PC-9 (cell line): ENCODE measurements at regions not wholly inside any gene's neighbourhood (a gene's known extent, or its start where the extent isn't known, plus 50 kb on each side); places are given as distances from the start of the nearest gene placed in this dataset.

Source experiments
- BruUV-seq: library from RNA; stranded (reverse); fragments of 400-500 nt; replicated peaks from 2 replicates; lab custom pipeline; 2021; lab: Mats Ljungman, UMichigan
- CTCF ChIA-PET: fragments of 300-600 bp; sonication (Branson Sonifier 250); formaldehyde crosslinking; loops from one replicate; lab custom pipeline; 2022; ENCODE audit warnings: antibody characterized with exemption; lab: Charles Lee
- POLR2A ChIA-PET: fragments of 300-600 bp; sonication (Branson Sonifier 250); formaldehyde crosslinking; loops from one replicate; lab custom pipeline; 2022; ENCODE audit warnings: antibody characterized with exemption; ENCODE audit not compliant: unreplicated experiment; lab: Charles Lee
- DNase-seq, 2 experiments: peaks; one replicate each; pipeline versions ENCODE4 v3.0.0 to v3.0.0-alpha.2; 2015 to 2022; ENCODE audit warnings: mixed read lengths in 1 of 2
- H2AFZ ChIP-seq: fragments of 200-600 bp; sonication (generic); 2 replicates; pipeline ENCODE4 v1.8.1; 2017; ENCODE audit warnings: antibody characterized with exemption
- H3F3A ChIP-seq: fragments of 200-600 bp; sonication (generic); 2 replicates; pipeline ENCODE4 v1.8.1; 2017; ENCODE audit warnings: antibody characterized with exemption, mild to moderate bottlenecking, low read depth; ENCODE audit not compliant: insufficient read depth
- H3K27ac ChIP-seq: fragments of 200-600 bp; sonication (generic); 2 replicates; pipeline ENCODE4 v1.6.1; 2016; ENCODE audit warnings: mixed run types
- H3K27me3 ChIP-seq: fragments of 200-600 bp; sonication (generic); 2 replicates; pipeline ENCODE4 v1.6.1; 2016; ENCODE audit warnings: low read depth, mixed run types; ENCODE audit not compliant: insufficient read depth
- H3K36me3 ChIP-seq: fragments of 200-600 bp; sonication (generic); 2 replicates; pipeline ENCODE4 v1.6.1; 2016; ENCODE audit warnings: low read depth, mixed run types
- H3K4me1 ChIP-seq: fragments of 200-600 bp; sonication (generic); replicated peaks from 2 replicates; pipeline ENCODE4 v1.6.1; 2016; ENCODE audit warnings: mixed run types; ENCODE audit not compliant: insufficient read depth
- H3K4me2 ChIP-seq: fragments of 200-600 bp; sonication (generic); 2 replicates; pipeline ENCODE4 v1.6.1; 2017; ENCODE audit warnings: mixed run types
- H3K4me3 ChIP-seq: fragments of 200-600 bp; sonication (generic); 2 replicates; pipeline ENCODE4 v1.6.1; 2016; ENCODE audit warnings: mixed run types
- H3K79me2 ChIP-seq: fragments of 200-600 bp; sonication (generic); 2 replicates; pipeline ENCODE4 v1.6.1; 2017; ENCODE audit warnings: low read depth, mixed run types
- H3K9me2 ChIP-seq: fragments of 200-600 bp; sonication (generic); 2 replicates; pipeline ENCODE4 v1.8.1; 2017; ENCODE audit warnings: mild to moderate bottlenecking; ENCODE audit not compliant: insufficient read depth
- H3K9me3 ChIP-seq: fragments of 200-600 bp; sonication (generic); 2 replicates; pipeline ENCODE4 v1.8.1; 2016; ENCODE audit warnings: low read depth; ENCODE audit not compliant: insufficient read depth
- H4K20me1 ChIP-seq: fragments of 200-600 bp; sonication (generic); 2 replicates; pipeline ENCODE4 v1.8.1; 2017; ENCODE audit not compliant: insufficient read depth
- CTCF ChIP-seq: fragments of 200-600 bp; sonication (generic); conservative IDR thresholded peaks from 2 replicates; pipeline ENCODE4 v1.6.1; 2017; ENCODE audit warnings: mixed run types, antibody characterized with exemption, mild to moderate bottlenecking, moderate library complexity
- EZH2 ChIP-seq: fragments of 200-600 bp; sonication (generic); IDR thresholded peaks from 2 replicates; pipeline ENCODE4 v1.8.0; 2017; ENCODE audit warnings: antibody characterized with exemption, low read depth
- intact Hi-C: fragments of 100-400 bp; cut with micrococcal nuclease; formaldehyde crosslinking; loops from one replicate; pipeline ENCODE4 v1.10.0; 2022; ENCODE audit not compliant: unreplicated experiment

DNA sequence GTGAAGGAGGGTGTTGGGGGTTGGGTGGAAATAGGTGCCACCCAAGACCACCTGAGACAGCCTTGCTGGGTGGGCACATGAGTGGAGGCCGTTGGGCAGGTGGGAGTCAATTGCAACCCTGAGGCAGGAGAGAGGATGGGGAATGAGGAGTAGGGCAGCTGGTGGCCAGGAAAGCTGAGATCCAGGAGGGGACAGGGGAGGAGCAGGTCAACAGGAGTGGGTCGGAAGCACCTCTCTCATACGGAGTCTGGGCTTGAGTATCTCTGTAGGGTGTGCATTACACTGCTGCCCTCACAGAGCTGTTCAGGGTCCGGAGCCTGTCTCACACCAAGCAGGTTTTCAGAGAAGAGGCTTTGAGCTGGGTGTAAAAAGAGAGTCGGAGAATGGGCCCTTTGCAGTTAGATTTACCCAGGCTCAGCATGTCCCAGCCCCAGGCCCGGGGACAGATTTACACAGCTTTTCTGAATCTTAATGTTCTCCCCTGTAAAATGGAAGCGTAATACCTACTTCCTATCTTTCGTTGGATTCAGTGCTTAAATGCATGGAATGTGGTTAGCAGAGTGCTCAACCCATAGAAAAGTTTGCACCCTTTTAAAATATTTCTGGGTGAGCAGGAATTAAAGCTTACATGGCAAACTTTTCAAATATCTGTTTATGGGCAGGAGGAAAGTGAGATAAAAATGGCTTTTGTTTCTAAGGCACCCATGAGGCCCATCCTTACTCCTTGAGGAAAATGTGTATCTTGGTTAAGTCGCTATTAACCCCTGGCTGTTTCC lies 144.0 kb upstream of the MYCN start:
- H4K20me1 ChIP-seq = no peaks in the 10 kb centered on the region
- H3K4me2 ChIP-seq = no peak overlapping the region
- peaks cover 90% of the 10 kb centered on the region for H3K27me3 ChIP-seq
- H3K9me3 ChIP-seq = no peaks in the 10 kb centered on the region
- H3K9me2 ChIP-seq = no peaks in the 10 kb centered on the region
- H3K27ac ChIP-seq = no peak overlapping the region
- intact Hi-C loops = no loop called here
- no peaks in the 10 kb centered on the region for H3K79me2 ChIP-seq
- no peaks in the 10 kb centered on the region for H3F3A ChIP-seq
- no peak overlapping the region for H2AFZ ChIP-seq
- POLR2A ChIA-PET = no interaction called here
- H3K36me3 ChIP-seq = no peaks in the 10 kb centered on the region
- no peaks in the 10 kb centered on the region for H3K4me1 ChIP-seq
- no peak for TF ChIP-seq EZH2
- no peak for TF ChIP-seq CTCF
- no TSS peak for BruUV-seq
- no peak overlapping the region for H3K4me3 ChIP-seq
- CTCF ChIA-PET = no interaction called here
- no peak for DNase-seq

DNA sequence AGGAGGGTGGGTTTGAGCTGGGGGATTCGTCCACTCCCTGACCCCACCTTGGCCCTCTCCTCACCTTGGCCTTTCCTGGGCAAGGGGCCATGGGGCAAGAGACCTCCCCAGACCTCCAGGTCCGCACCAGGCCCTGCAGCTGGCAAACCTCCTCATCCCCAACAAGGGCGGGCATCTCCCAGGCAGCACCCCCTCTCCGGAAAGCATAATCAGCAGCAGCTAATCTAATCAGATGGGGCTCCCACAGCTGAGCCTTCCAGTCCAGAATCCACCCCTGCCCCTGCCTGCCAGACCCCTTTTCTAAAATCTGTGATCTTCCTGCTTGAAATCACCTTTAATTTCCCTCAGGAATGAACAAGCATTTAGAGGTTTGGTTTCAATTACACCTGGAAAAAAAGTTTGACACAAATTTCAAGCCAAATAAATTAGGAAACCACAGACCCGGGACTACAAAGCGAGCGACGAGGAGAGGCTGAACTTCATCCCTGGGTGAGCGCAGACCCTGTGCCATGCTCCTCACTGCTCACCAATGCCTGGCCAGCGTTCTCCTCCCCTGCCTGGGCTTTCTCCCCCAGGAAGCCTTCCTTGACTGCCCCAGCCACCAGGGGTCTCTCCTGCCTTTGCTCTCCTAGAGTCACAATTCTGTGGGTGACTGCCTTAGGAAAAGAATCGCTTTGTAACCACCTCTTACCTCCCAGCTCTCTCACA lies 143.0 kb upstream of the MYCN start:
- no peaks in the 10 kb centered on the region for H3K9me3 ChIP-seq
- no TSS peak for BruUV-seq
- ChIA-PET POLR2A (interaction anchor here (0.6 kb wide), 1 partner anchor 1120 kb away, joined by 9 read pairs; no protein-coding TSS in a partner anchor), CTCF (no interaction called here)
- intact Hi-C loops = no loop called here
- H2AFZ ChIP-seq = no peak overlapping the region
- H3K4me3 ChIP-seq = no peak overlapping the region
- H3K79me2 ChIP-seq = no peaks in the 10 kb centered on the region
- H3K27ac ChIP-seq = no peak overlapping the region
- no peaks in the 10 kb centered on the region for H3F3A ChIP-seq
- H3K4me2 ChIP-seq = no peak overlapping the region
- H4K20me1 ChIP-seq = no peaks in the 10 kb centered on the region
- no peaks in the 10 kb centered on the region for H3K4me1 ChIP-seq
- peaks cover 92% of the 10 kb centered on the region for H3K27me3 ChIP-seq
- no peaks in the 10 kb centered on the region for H3K9me2 ChIP-seq
- no peaks in the 10 kb centered on the region for H3K36me3 ChIP-seq
- no peak for DNase-seq
- TF ChIP-seq EZH2 = no peak
- TF ChIP-seq CTCF = no peak; the same call in 1 of the 2 replicates

DNA sequence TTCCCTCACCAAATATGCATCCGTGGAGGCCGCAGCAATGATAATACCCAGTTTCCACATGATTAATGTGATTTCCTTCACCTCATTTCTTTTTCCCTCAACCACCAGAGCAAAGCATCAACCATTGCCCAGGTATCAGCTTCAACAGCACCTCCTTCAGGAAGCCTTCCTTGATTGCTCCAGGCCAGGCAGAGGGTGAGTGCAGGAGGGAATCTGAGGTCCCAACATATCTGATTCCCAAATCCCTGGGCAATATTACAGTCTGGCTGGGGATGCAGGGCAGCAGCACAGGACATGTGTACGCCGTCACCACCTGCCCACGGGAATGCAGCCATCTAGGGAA lies 142.4 kb upstream of the MYCN start:
- H3K27ac ChIP-seq = no peak overlapping the region
- no TSS peak for BruUV-seq
- ChIA-PET CTCF (no interaction called here), POLR2A (interaction anchor here (0.6 kb wide), 1 partner anchor 1121 kb away, joined by 9 read pairs; no protein-coding TSS in a partner anchor)
- no peak for DNase-seq
- no peaks in the 10 kb centered on the region for H3K79me2 ChIP-seq
- H2AFZ ChIP-seq = no peak overlapping the region
- TF ChIP-seq EZH2 = no peak
- TF ChIP-seq CTCF = no peak
- H3F3A ChIP-seq = no peaks in the 10 kb centered on the region
- peaks cover 92% of the 10 kb centered on the region for H3K27me3 ChIP-seq
- H3K4me3 ChIP-seq = no peak overlapping the region
- no peak overlapping the region for H3K4me2 ChIP-seq
- H4K20me1 ChIP-seq = no peaks in the 10 kb centered on the region
- intact Hi-C loops = no loop called here
- H3K9me3 ChIP-seq = no peaks in the 10 kb centered on the region
- H3K4me1 ChIP-seq = no peaks in the 10 kb centered on the region
- no peaks in the 10 kb centered on the region for H3K9me2 ChIP-seq
- H3K36me3 ChIP-seq = no peaks in the 10 kb centered on the region
